Stromal cell of bone marrow (primary cell): ENCODE measurements at regions not wholly inside any gene's neighbourhood (a gene's known extent, or its start where the extent isn't known, plus 50 kb on each side); places are given as distances from the start of the nearest gene placed in this dataset.
A peak's percentile ranks its signal among the peaks of the same experiment; 100 is the strongest.

ENCODE experiments used
- DNase-seq: peaks from one replicate; pipeline ENCODE4 v3.0.0-alpha.2; 2012; ENCODE audit warnings: low read depth

- no peak for DNase-seq
Observed at GRCh38 chr5:162485666-162486292, 418.2 kb downstream of the GABRG2 start.

- peak; percentile 23 for DNase-seq
Observed at GRCh38 chr5:162487528-162488525, 420.3 kb downstream of the GABRG2 start.

- peak; percentile 24 for DNase-seq
Observed at GRCh38 chr5:162496100-162496808, 428.7 kb downstream of the GABRG2 start.

GRCh38 chr5:162497455-162497854 is 429.9 kb downstream of the GABRG2 start:
- DNase-seq, result no peak

GRCh38 chr5:162502780-162503179 is 435.2 kb downstream of the GABRG2 start:
- DNase-seq, result no peak

- DNase-seq, result no peak
Observed at GRCh38 chr5:162503796-162504195, 436.2 kb downstream of the GABRG2 start.

GRCh38 chr5:162512935-162513565 is 445.5 kb downstream of the GABRG2 start:
- no peak for DNase-seq

- DNase-seq, result no peak
Observed at GRCh38 chr5:162514116-162514515, 446.5 kb downstream of the GABRG2 start.

GRCh38 chr5:162520878-162521277 is 453.3 kb downstream of the GABRG2 start:
- no peak for DNase-seq

GRCh38 chr5:162529209-162529608 is 461.6 kb downstream of the GABRG2 start:
- no peak for DNase-seq

GRCh38 chr5:162529886-162530285 is 462.3 kb downstream of the GABRG2 start:
- no peak for DNase-seq

- DNase-seq, result no peak
Observed at GRCh38 chr5:162543437-162543836, 475.9 kb downstream of the GABRG2 start.

GRCh38 chr5:162544905-162545304 is 477.3 kb downstream of the GABRG2 start:
- DNase-seq, result no peak

- DNase-seq, result no peak
Observed at GRCh38 chr5:162550236-162550635, 482.7 kb downstream of the GABRG2 start.

GRCh38 chr5:162558120-162558519 is 490.5 kb downstream of the GABRG2 start:
- DNase-seq, result no peak

- no peak for DNase-seq
Observed at GRCh38 chr5:162567644-162568043, 500.1 kb downstream of the GABRG2 start.

GRCh38 chr5:162573758-162574157 is 506.2 kb downstream of the GABRG2 start:
- no peak for DNase-seq

GRCh38 chr5:162591724-162592123 is 524.2 kb downstream of the GABRG2 start:
- DNase-seq, result no peak

GRCh38 chr5:162593881-162594280 is 526.3 kb downstream of the GABRG2 start:
- no peak for DNase-seq

- DNase-seq, result no peak
Observed at GRCh38 chr5:162603443-162604070, 536.0 kb downstream of the GABRG2 start.

GRCh38 chr5:162607879-162608278 is 540.3 kb downstream of the GABRG2 start:
- no peak for DNase-seq
